ENCODE measurements at regions not wholly inside any gene's neighbourhood (a gene's known extent, or its start where the extent isn't known, plus 50 kb on each side); places are given as distances from the start of the nearest gene placed in this dataset.

DNA sequence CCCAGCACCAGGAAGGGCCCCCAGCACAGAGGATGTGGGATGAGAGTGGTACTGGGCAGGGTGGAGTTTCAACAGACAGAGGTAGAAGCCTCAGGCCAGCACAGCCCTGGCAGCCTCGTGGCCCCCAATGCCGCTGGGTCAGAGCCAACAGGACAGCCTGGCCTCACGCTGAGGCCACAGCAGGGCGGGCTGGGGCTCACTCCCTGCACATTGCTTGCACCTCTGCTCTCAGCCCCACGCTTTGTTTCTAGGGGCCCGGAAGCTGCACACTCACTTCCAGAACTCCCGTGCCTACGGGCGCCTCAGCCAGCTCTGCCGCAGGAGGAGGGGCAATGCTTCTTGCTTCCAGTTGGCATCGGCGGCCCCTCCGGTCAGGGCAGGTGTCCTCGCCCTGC lies 72.9 kb downstream of the SIK1 start:
- H3K36me3 ChIP-seq (ENCODE audit: low read depth), result no peaks in the 10 kb centered on the region
- H3F3A ChIP-seq (ENCODE audit: insufficient read depth), result no peaks in the 10 kb centered on the region
- H3K9me2 ChIP-seq (ENCODE audit: insufficient read depth), result no peaks in the 10 kb centered on the region
- in situ Hi-C loops (cut with MboI), result no loop called here
- no peak overlapping the region for H3K4me3 ChIP-seq
- H3K9me3 ChIP-seq (ENCODE audit: low read depth), result no peaks in the 10 kb centered on the region
- no peaks in the 10 kb centered on the region for H3K4me1 ChIP-seq (ENCODE audit: insufficient read depth)
- no peak overlapping the region for H3K9ac ChIP-seq
- no peaks in the 10 kb centered on the region for H4K20me1 ChIP-seq (ENCODE audit: insufficient read depth)
- no peaks in the 10 kb centered on the region for H3K27me3 ChIP-seq (replicated peaks; ENCODE audit: insufficient read depth)
- no peak overlapping the region for H2AFZ ChIP-seq
- no peak overlapping the region for H3K4me2 ChIP-seq (ENCODE audit: unreplicated experiment)
- 78 to 80% methylated on average over 14 of the region's 14 CpGs for WGBS, 2 experiments (ENCODE audit: low coverage in 1 of 2, low lambda C conversion rate in 2 of 2, missing lambda C conversion rate in 2 of 2)
- no peaks in the 10 kb centered on the region for H3K79me2 ChIP-seq (ENCODE audit: insufficient read depth)
- DNase-seq, result no peak
- TF ChIP-seq EZH2 (IDR thresholded peaks at IDR 0.05; ENCODE audit: insufficient read depth, poor library complexity, severe bottlenecking), result no peak
- no peak for TF ChIP-seq EZH2phosphoT487 (IDR thresholded peaks at IDR 0.05; ENCODE audit: insufficient read depth, low read depth)
- H3K27ac ChIP-seq, result no peak overlapping the region

DNA sequence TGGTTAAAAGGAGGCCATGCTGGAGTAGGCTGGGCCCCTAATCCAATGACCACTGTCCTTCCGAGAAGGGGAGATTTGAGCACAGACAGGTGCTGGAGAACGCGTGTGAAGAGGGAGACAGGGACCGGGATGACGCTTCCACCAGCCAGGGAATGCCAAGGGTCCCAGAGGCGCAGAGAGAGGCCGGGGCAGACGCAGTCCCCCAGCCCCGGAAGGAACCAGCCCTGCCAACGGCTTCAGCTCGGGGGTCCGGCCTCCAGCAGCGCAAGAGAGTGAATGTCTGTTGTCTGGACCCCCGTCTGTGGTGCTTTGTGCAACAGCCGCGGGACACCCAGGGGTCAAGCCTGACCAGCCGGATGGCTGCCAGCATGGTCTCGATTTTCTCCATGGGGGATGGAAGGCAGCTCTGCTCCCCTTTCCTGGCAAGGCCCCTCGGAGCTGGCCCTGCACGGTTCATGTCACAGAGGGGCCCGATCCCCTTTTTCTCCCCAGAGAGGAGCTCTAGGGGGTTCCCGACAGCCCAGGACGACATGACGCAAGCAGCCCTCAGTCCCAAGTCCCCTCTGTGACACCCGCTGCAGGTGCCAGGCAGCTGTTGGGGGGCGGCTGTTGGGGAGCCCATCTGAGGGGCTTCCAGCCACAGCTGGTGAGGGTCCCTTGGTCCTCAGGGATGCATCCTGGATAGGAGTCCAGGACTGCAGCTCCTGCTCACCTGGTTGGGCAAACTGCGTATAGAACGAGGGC lies 73.5 kb downstream of the SIK1 start:
- in situ Hi-C loops (cut with MboI), result no loop called here
- TF ChIP-seq EZH2 (IDR thresholded peaks at IDR 0.05; ENCODE audit: insufficient read depth, poor library complexity, severe bottlenecking), result no peak
- TF ChIP-seq EZH2phosphoT487 (IDR thresholded peaks at IDR 0.05; ENCODE audit: insufficient read depth, low read depth), result no peak

GRCh38 chr21:43352568-43353281 lies 74.2 kb downstream of the SIK1 start:
- WGBS, 2 experiments (ENCODE audit: low coverage in 1 of 2, low lambda C conversion rate in 2 of 2, missing lambda C conversion rate in 2 of 2), result 86 to 88% methylated on average over 16 of the region's 16 CpGs
- no peak overlapping the region for H3K4me3 ChIP-seq

More for the DNA sequence above, 73.5 kb downstream of the SIK1 start:
- H3K9ac ChIP-seq, result no peak overlapping the region
- no peak overlapping the region for H3K4me2 ChIP-seq (ENCODE audit: unreplicated experiment)
- no peak overlapping the region for H3K27ac ChIP-seq
- H3K27me3 ChIP-seq (replicated peaks; ENCODE audit: insufficient read depth), result no peaks in the 10 kb centered on the region
- no peak overlapping the region for H3K4me3 ChIP-seq
- H3K79me2 ChIP-seq (ENCODE audit: insufficient read depth), result no peaks in the 10 kb centered on the region
- H2AFZ ChIP-seq, result no peak overlapping the region
- no peaks in the 10 kb centered on the region for H3K36me3 ChIP-seq (ENCODE audit: low read depth)
- WGBS, 2 experiments (ENCODE audit: low coverage in 1 of 2, low lambda C conversion rate in 2 of 2, missing lambda C conversion rate in 2 of 2), result 80 to 81% methylated on average over 27 to 28 of the region's 28 CpGs
- H3K4me1 ChIP-seq (ENCODE audit: insufficient read depth), result no peaks in the 10 kb centered on the region
- DNase-seq, result no peak
- H4K20me1 ChIP-seq (ENCODE audit: insufficient read depth), result no peaks in the 10 kb centered on the region
- H3K9me3 ChIP-seq (ENCODE audit: low read depth), result no peaks in the 10 kb centered on the region
- no peaks in the 10 kb centered on the region for H3F3A ChIP-seq (ENCODE audit: insufficient read depth)
- H3K9me2 ChIP-seq (ENCODE audit: insufficient read depth), result no peaks in the 10 kb centered on the region

DNA sequence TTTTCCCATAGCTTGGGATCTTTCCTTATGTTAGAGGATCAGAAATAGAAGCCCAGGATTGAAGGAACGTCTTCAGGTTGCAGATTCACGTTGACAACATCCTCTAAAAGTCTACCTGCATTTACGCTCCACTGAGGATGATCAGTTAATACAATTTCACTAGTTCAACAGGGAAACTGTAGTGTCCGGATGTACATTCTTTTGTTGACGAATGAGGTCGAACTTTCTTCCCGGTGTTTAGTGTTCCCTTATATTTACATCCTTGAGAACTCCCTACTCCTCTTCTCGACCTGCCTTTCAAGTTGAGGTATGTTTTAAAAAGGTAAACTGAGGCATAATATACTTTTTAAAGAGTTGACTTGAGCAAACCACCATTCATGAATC lies 74.8 kb downstream of the SIK1 start:
- no peaks in the 10 kb centered on the region for H4K20me1 ChIP-seq (ENCODE audit: insufficient read depth)
- 83 to 84% methylated on average over 8 of the region's 8 CpGs for WGBS, 2 experiments (ENCODE audit: low coverage in 1 of 2, low lambda C conversion rate in 2 of 2, missing lambda C conversion rate in 2 of 2)
- H3K27ac ChIP-seq, result no peak overlapping the region
- no peaks in the 10 kb centered on the region for H3K36me3 ChIP-seq (ENCODE audit: low read depth)
- H3F3A ChIP-seq (ENCODE audit: insufficient read depth), result no peaks in the 10 kb centered on the region
- H3K9me2 ChIP-seq (ENCODE audit: insufficient read depth), result no peaks in the 10 kb centered on the region
- no peaks in the 10 kb centered on the region for H3K27me3 ChIP-seq (replicated peaks; ENCODE audit: insufficient read depth)
- H3K9me3 ChIP-seq (ENCODE audit: low read depth), result no peaks in the 10 kb centered on the region
- H3K4me3 ChIP-seq, result no peak overlapping the region
- no peak for DNase-seq
- TF ChIP-seq EZH2 (IDR thresholded peaks at IDR 0.05; ENCODE audit: insufficient read depth, poor library complexity, severe bottlenecking) (no peak), EZH2phosphoT487 (IDR thresholded peaks at IDR 0.05; ENCODE audit: insufficient read depth, low read depth) (no peak)
- H3K4me1 ChIP-seq (ENCODE audit: insufficient read depth), result no peaks in the 10 kb centered on the region
- H2AFZ ChIP-seq, result no peak overlapping the region
- H3K4me2 ChIP-seq (ENCODE audit: unreplicated experiment), result no peak overlapping the region
- in situ Hi-C loops (cut with MboI), result no loop called here
- no peak overlapping the region for H3K9ac ChIP-seq
- H3K79me2 ChIP-seq (ENCODE audit: insufficient read depth), result no peaks in the 10 kb centered on the region

More at GRCh38 chr21:43352568-43353281, 74.2 kb downstream of the SIK1 start:
- Histone ChIP-seq H3F3A (ENCODE audit: insufficient read depth) (no peaks in the 10 kb centered on the region), H4K20me1 (ENCODE audit: insufficient read depth) (no peaks in the 10 kb centered on the region), H3K79me2 (ENCODE audit: insufficient read depth) (no peaks in the 10 kb centered on the region), H3K4me1 (ENCODE audit: insufficient read depth) (no peaks in the 10 kb centered on the region), H3K9me2 (ENCODE audit: insufficient read depth) (no peaks in the 10 kb centered on the region), H2AFZ (no peak overlapping the region), H3K9ac (no peak overlapping the region), H3K27ac (no peak overlapping the region), H3K4me2 (ENCODE audit: unreplicated experiment) (no peak overlapping the region), H3K36me3 (ENCODE audit: low read depth) (no peaks in the 10 kb centered on the region), H3K27me3 (replicated peaks; ENCODE audit: insufficient read depth) (no peaks in the 10 kb centered on the region), H3K9me3 (ENCODE audit: low read depth) (no peaks in the 10 kb centered on the region)
- TF ChIP-seq EZH2phosphoT487 (IDR thresholded peaks at IDR 0.05; ENCODE audit: insufficient read depth, low read depth), result no peak
- no peak for TF ChIP-seq EZH2 (IDR thresholded peaks at IDR 0.05; ENCODE audit: insufficient read depth, poor library complexity, severe bottlenecking)
- no peak for DNase-seq
- in situ Hi-C loops (cut with MboI), result no loop called here
